ENCODE measurements at regions not wholly inside any gene's neighbourhood (a gene's known extent, or its start where the extent isn't known, plus 50 kb on each side); places are given as distances from the start of the nearest gene placed in this dataset.

DNA sequence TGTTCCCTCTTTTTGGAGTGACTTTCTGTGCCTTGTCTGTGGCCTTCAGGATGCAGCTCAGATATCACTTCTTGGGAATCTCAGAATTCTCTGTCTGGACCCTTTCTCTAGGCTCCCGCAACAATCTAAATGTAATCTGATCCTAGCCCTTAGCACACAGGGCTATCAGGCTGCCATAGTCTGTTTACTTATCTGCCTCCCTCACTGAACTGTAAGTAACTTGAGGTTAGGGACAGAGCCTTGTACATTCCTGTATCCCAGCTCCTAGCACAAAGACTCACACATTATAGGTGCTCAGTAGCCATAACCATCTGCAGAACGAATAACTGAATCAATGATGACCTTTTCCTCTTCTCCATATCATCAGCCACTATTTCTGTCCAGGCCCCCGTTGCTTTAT is 69.5 kb downstream of the RTL9 start:
- no peaks in the 10 kb centered on the region for H3K9me3 ChIP-seq (ENCODE audit: low read depth)
- H3K79me2 ChIP-seq, result no peaks in the 10 kb centered on the region
- no peaks in the 10 kb centered on the region for H3K9me2 ChIP-seq (replicated peaks; ENCODE audit: insufficient read depth)
- no peaks in the 10 kb centered on the region for H3K4me1 ChIP-seq (ENCODE audit: insufficient read depth)
- H3K4me3 ChIP-seq, result no peak overlapping the region
- H3K27ac ChIP-seq, result no peak overlapping the region
- DNase-seq (ENCODE audit: low spot score), result no peak
- no peak overlapping the region for H2AFZ ChIP-seq
- no peaks in the 10 kb centered on the region for H3K36me3 ChIP-seq (replicated peaks; ENCODE audit: insufficient read depth, low read depth)
- TF ChIP-seq EZH2 (IDR thresholded peaks at IDR 0.05; ENCODE audit: borderline replicate concordance) (no peak), EZH2phosphoT487 (IDR thresholded peaks at IDR 0.05; ENCODE audit: low read depth, severe bottlenecking, unreplicated experiment) (no peak)
- TF ChIP-seq, protein P1, sequence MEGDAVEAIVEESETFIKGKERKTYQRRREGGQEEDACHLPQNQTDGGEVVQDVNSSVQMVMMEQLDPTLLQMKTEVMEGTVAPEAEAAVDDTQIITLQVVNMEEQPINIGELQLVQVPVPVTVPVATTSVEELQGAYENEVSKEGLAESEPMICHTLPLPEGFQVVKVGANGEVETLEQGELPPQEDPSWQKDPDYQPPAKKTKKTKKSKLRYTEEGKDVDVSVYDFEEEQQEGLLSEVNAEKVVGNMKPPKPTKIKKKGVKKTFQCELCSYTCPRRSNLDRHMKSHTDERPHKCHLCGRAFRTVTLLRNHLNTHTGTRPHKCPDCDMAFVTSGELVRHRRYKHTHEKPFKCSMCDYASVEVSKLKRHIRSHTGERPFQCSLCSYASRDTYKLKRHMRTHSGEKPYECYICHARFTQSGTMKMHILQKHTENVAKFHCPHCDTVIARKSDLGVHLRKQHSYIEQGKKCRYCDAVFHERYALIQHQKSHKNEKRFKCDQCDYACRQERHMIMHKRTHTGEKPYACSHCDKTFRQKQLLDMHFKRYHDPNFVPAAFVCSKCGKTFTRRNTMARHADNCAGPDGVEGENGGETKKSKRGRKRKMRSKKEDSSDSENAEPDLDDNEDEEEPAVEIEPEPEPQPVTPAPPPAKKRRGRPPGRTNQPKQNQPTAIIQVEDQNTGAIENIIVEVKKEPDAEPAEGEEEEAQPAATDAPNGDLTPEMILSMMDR (IDR thresholded peaks at IDR 0.05; ENCODE audit: poor library complexity), result no peak
- WGBS (ENCODE audit: low lambda C conversion rate, missing lambda C conversion rate), result 63% methylated on average over 3 of the region's 3 CpGs
- H3K27me3 ChIP-seq, result no peaks in the 10 kb centered on the region
- H3K4me2 ChIP-seq, result no peak overlapping the region
- no peaks in the 10 kb centered on the region for H4K20me1 ChIP-seq (ENCODE audit: insufficient read depth, poor library complexity, severe bottlenecking)

DNA sequence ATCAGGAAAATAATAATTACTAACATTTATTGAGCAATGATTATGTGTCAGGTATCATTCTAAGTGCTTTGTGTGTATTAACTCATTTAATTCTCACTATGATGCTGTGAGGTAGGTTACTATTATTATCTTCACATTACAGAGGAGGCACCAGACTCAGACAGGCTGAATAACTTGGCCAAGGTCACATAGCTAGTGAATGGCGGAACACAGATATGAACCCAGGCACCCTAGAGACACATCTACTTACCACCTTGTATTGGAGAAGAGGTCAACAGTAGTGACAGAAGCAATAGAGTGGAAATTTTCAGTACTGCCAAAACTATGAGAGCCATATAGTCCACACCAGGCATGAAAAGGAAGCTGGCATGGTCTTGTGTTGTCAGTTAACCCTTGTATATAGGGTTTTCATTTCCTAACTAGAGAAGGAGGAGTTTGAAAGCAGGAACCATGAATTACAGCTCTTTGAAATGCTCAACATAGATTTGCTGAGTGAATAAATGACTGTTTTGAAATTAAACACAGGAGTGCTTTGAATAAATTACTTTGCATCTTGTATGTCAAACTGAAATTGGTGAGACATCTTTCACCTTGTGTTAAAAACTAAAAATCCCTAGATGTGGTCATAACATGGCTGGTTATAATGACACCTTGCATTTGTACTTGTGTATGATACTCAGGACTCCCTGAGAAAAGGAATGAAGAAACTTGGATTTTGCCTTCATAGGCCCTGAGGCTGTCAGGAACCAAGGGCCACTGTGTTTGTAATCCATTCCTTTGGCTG is 71.8 kb downstream of the RTL9 start:
- 83% methylated on average over 1 of the region's 1 CpG for WGBS (ENCODE audit: low lambda C conversion rate, missing lambda C conversion rate)
- no peaks in the 10 kb centered on the region for H3K9me2 ChIP-seq (replicated peaks; ENCODE audit: insufficient read depth)

DNA sequence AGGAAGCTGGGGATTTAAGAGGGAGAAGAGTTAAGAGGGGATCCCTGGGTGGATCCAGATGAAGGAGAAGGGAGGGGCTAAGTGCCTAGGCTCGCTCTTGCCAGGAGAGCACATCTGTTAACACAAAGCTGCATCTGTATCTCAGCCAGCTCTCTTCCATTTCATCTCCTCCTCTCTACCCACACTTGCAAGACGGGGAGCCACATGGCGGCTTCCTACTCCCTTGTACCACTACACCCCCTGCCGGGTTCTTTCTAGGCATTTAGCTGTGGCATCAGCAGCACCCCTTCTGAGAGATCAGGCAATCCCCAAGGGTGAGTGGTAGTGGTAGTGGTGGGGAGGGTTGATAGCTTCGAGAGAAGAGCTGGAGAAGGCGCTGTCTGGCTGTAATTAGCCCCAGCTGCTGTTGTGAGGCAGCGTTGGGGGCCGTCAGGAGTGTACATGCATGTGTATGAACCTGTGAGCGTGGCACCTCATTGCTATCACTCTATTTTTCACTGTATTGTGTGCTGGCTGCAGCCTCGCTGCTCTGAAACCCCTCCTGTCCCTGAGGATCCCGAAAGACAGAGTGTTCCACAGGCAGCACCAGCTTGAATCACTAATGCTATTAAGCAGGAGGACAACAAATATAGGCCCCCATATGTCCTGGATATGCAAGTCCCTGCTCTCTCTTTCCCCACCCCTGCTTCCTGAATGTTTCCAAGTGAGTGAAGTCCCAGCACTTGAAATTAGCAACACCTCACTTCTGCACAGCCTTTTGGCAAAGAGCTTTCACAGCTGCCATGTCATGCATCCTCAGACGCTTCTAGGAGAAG is 73.7 kb downstream of the RTL9 start:
- TF ChIP-seq EZH2phosphoT487 (IDR thresholded peaks at IDR 0.05; ENCODE audit: low read depth, severe bottlenecking, unreplicated experiment) (no peak), EZH2 (IDR thresholded peaks at IDR 0.05; ENCODE audit: borderline replicate concordance) (no peak)
- TF ChIP-seq, protein P1 (IDR thresholded peaks at IDR 0.05; ENCODE audit: poor library complexity), result no peak
- no peak overlapping the region for H3K4me3 ChIP-seq
- H3K27ac ChIP-seq, result no peak overlapping the region
- H4K20me1 ChIP-seq (ENCODE audit: insufficient read depth, poor library complexity, severe bottlenecking), result no peaks in the 10 kb centered on the region
- no peaks in the 10 kb centered on the region for H3K9me3 ChIP-seq (ENCODE audit: low read depth)
- H3K9me2 ChIP-seq (replicated peaks; ENCODE audit: insufficient read depth), result no peaks in the 10 kb centered on the region
- no peaks in the 10 kb centered on the region for H3K27me3 ChIP-seq
- no peak overlapping the region for H2AFZ ChIP-seq
- no peak for DNase-seq (ENCODE audit: low spot score)
- no peak overlapping the region for H3K4me2 ChIP-seq
- H3K4me1 ChIP-seq (ENCODE audit: insufficient read depth), result peaks cover 6% of the 10 kb centered on the region
- no peaks in the 10 kb centered on the region for H3K79me2 ChIP-seq
- 64% methylated on average over 12 of the region's 12 CpGs for WGBS (ENCODE audit: low lambda C conversion rate, missing lambda C conversion rate)
- no peaks in the 10 kb centered on the region for H3K36me3 ChIP-seq (replicated peaks; ENCODE audit: insufficient read depth, low read depth)

More for the DNA sequence above, 71.8 kb downstream of the RTL9 start:
- Histone ChIP-seq H3K27me3 (no peaks in the 10 kb centered on the region), H2AFZ (no peak overlapping the region), H3K4me2 (no peak overlapping the region), H3K4me3 (no peak overlapping the region), H4K20me1 (ENCODE audit: insufficient read depth, poor library complexity, severe bottlenecking) (no peaks in the 10 kb centered on the region), H3K36me3 (replicated peaks; ENCODE audit: insufficient read depth, low read depth) (no peaks in the 10 kb centered on the region), H3K79me2 (no peaks in the 10 kb centered on the region), H3K27ac (no peak overlapping the region), H3K9me3 (ENCODE audit: low read depth) (no peaks in the 10 kb centered on the region), H3K4me1 (ENCODE audit: insufficient read depth) (no peaks in the 10 kb centered on the region)
- TF ChIP-seq, protein P1 (IDR thresholded peaks at IDR 0.05; ENCODE audit: poor library complexity), result no peak
- TF ChIP-seq EZH2phosphoT487 (IDR thresholded peaks at IDR 0.05; ENCODE audit: low read depth, severe bottlenecking, unreplicated experiment) (no peak), EZH2 (IDR thresholded peaks at IDR 0.05; ENCODE audit: borderline replicate concordance) (no peak)
- no peak for DNase-seq (ENCODE audit: low spot score)
